WTC11 (cell line): ENCODE measurements at regions not wholly inside any gene's neighbourhood (a gene's known extent, or its start where the extent isn't known, plus 50 kb on each side); places are given as distances from the start of the nearest gene placed in this dataset.

Experiments used
- CTCF ChIP-seq: fragments of 200-600 bp; IDR thresholded peaks from 2 replicates; pipeline ENCODE4 v1.8.0; 2022; ENCODE audit warnings: antibody characterized with exemption
- FOXJ3 ChIP-seq: sonication (generic); formaldehyde crosslinking; IDR thresholded peaks from 2 replicates; pipeline ENCODE4 v1.9.0; 2021; ENCODE audit warnings: missing genetic modification reagents, mild to moderate bottlenecking, borderline replicate concordance
- IRF2 ChIP-seq: sonication (generic); formaldehyde crosslinking; IDR thresholded peaks from 2 replicates; pipeline ENCODE4 v1.8.0; 2022; ENCODE audit warnings: low read depth, missing genetic modification reagents, borderline replicate concordance
- SMAD3 ChIP-seq: sonication (generic); formaldehyde crosslinking; IDR thresholded peaks from 2 replicates; pipeline ENCODE4 v1.8.0; 2022; ENCODE audit warnings: missing genetic modification reagents, mild to moderate bottlenecking, borderline replicate concordance
- TEAD4 ChIP-seq: sonication (generic); formaldehyde crosslinking; IDR thresholded peaks from 2 replicates; pipeline ENCODE4 v1.8.0; 2022; ENCODE audit warnings: mild to moderate bottlenecking, missing genetic modification reagents

GRCh38 chr1:114315631-114316030, 162.0 kb upstream of the SYT6 start:
- TF ChIP-seq FOXJ3 (CRISPR knock-in tag) (no peak), CTCF (no peak), SMAD3 (CRISPR knock-in tag) (no peak), IRF2 (CRISPR knock-in tag) (no peak), TEAD4 (no peak)
